ENCODE measurements at regions not wholly inside any gene's neighbourhood (a gene's known extent, or its start where the extent isn't known, plus 50 kb on each side); places are given as distances from the start of the nearest gene placed in this dataset.

DNA sequence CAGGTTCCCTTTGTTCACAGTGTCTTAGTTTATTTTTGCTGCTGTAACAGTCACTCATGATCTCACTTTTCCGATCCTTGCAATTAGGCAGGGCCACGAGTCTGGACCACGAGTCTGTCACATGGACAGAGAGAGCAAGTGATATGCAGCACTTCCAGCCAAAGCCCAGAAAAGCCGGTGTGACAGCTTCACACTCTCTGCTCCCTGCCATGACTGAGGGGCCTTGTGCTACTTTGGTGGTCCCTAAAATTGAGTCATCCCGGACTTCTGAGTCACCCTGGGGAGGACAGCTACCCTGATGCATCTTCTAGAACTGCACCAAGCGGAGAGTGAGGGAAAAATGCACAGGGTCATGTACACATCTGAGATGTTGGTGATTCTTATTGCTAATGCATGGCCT, 179.6 kb downstream of the EFNB2 start:
- peaks cover 0 to 4% (median 3%) of the 10 kb centered on the region in 3 donors for H3K27me3 Mint-ChIP-seq (ENCODE audit: low read depth in 3 of 3)
- DNase-seq: no peak
- H3K4me1 Mint-ChIP-seq: no peaks in the 10 kb centered on the region
- H3K27ac Mint-ChIP-seq: no peak overlapping the region
- H3K9me3 Mint-ChIP-seq: peaks cover 0 to 5% (median under 1%) of the 10 kb centered on the region in 6 donors
- H3K36me3 Mint-ChIP-seq: no peaks in the 10 kb centered on the region
- H3K4me3 Mint-ChIP-seq: no peak overlapping the region

DNA sequence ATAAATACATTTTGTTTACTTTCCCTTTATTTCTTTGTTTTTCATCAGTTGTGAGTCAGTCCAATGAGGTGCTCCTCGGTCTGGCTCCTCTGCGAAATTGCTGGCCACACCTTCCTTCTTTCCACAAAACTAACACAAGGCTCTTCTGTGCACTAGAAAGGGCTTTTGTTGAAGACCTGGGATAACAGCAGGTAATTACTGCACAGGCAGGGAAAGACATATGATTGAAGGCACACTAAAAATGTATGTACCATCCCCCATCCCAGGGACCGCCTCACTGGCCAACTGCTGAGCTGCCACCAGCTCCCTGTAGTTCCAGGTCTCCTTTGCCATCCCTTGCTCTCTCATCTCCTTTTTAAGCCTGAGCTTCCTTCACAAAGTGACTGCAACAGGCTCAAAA, 180.5 kb downstream of the EFNB2 start:
- H3K27ac Mint-ChIP-seq: no peak overlapping the region
- no peaks in the 10 kb centered on the region for H3K36me3 Mint-ChIP-seq
- H3K27me3 Mint-ChIP-seq (ENCODE audit: low read depth in 3 of 3): peaks cover 0 to 4% (median 1%) of the 10 kb centered on the region in 3 donors
- no peak for DNase-seq
- no peaks in the 10 kb centered on the region for H3K4me1 Mint-ChIP-seq
- peaks cover 0 to 6% (median under 1%) of the 10 kb centered on the region in 6 donors for H3K9me3 Mint-ChIP-seq
- H3K4me3 Mint-ChIP-seq: no peak overlapping the region

DNA sequence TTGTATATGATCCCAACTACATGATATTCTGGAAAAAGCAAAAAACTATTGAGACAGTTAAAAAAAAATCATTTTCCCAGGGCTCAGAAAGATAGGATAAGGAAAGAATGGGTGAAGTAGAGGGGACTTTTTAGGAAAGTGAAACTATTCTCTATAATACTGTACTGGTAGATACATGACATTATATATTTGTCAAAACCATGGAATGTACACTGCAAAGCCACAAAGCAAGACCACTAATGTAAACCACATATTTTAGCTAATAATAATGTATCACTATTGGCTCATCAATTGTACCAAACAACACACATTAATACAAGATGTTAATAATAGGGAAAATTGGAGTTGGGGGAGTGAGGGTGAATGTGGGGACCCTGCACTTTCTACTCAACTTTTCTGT, 182.6 kb downstream of the EFNB2 start:
- Mint-ChIP-seq H3K9me3 (peaks cover 0 to 9% (median 0%) of the 10 kb centered on the region in 6 donors), H3K27ac (no peak overlapping the region), H3K4me1 (no peaks in the 10 kb centered on the region), H3K27me3 (ENCODE audit: low read depth in 3 of 3) (peaks cover 0 to 9% (median 3%) of the 10 kb centered on the region in 3 donors), H3K4me3 (no peak overlapping the region), H3K36me3 (no peaks in the 10 kb centered on the region)
- DNase-seq: no peak

DNA sequence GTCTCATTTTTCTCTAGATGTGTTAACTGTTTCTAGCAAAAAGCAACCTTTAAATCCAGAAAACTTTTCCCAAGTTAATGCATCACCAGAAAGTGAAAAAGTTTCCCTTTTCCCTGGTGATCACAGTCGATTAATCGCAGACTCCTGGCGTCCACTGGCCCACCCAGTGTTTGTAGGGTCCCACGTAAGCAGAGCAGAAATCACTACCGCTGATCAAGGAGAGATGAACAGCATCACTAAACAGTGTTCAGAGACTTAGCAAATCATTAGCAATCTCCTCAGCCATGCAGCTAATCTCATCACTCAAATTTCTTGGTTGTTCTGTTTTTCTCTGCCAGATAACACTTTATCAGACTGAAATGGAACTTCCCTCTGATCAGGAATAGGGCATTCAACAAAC, 184.2 kb downstream of the EFNB2 start:
- H3K4me1 Mint-ChIP-seq: no peaks in the 10 kb centered on the region
- no peak for DNase-seq
- no peak overlapping the region for H3K4me3 Mint-ChIP-seq
- no peaks in the 10 kb centered on the region for H3K36me3 Mint-ChIP-seq
- H3K9me3 Mint-ChIP-seq: peaks cover 0 to 9% (median 0%) of the 10 kb centered on the region in 6 donors
- no peak overlapping the region for H3K27ac Mint-ChIP-seq
- peaks cover 5 to 9% (median 5%) of the 10 kb centered on the region in 3 donors for H3K27me3 Mint-ChIP-seq (ENCODE audit: low read depth in 3 of 3)

DNA sequence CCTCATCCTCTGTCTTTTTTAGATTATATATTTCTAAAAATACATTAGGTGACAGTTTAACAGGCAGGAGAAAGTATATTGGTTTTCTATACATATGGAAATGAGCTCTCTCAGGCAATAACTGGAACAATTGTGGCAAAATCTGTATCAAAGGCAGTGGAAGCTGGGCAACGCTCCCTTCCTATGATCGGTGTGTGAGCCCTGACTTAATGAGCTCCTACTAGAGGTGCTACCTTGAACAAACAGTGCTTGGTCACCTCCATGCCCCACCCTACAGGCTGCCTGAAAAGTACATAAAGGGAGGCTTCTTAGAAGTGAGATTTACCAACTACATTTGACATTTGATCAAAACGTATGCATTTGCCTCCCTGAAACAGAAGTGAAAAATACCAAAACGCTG, 185.3 kb downstream of the EFNB2 start:
- H3K9me3 Mint-ChIP-seq: peaks cover 0 to 9% (median 0%) of the 10 kb centered on the region in 6 donors
- H3K4me1 Mint-ChIP-seq: no peaks in the 10 kb centered on the region
- peaks cover 5 to 9% (median 5%) of the 10 kb centered on the region in 3 donors for H3K27me3 Mint-ChIP-seq (ENCODE audit: low read depth in 3 of 3)
- DNase-seq: no peak
- H3K36me3 Mint-ChIP-seq: no peaks in the 10 kb centered on the region
- H3K4me3 Mint-ChIP-seq: no peak overlapping the region
- H3K27ac Mint-ChIP-seq: no peak overlapping the region

DNA sequence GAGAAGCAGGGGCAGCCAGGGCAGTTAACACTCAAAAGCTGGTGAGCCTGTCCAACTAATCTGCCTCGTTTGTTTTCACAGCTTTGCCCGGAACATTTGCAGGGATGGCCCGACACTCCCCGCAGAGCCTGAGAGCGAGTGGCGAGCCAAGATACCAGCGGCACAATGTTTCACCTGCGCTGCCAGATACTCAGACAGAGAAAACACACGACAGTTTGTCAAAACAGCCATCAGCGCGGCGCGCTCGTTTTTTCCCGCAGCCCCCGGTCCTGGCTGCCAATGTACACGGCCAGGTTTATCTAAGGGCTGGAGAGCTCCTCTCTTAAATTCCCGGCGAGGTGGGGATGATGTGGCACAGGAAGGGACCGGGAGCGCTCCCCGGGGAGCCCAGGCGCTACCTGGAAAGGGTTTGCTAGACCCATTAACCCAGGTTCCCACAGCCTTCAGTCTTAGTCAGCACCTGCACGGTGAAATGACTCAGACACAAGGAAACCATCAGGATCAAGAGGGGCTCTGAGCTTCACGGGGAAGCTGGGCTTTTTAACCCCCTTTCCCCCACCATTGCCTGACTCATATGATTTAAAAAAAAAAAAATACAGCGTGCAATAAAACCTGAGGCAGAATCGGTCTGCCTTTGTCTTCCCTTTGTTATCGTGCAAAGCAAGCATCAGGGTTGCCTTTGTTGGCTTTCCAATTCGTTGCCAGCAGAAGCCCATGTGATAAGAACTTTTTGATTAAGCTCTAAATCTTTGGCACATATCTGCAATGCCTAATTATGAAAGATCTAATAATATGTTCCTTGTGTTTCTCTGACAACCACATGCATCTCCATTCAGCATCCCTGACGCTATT, 186.2 kb downstream of the EFNB2 start:
- H3K36me3 Mint-ChIP-seq: no peaks in the 10 kb centered on the region
- peaks cover 5 to 9% (median 5%) of the 10 kb centered on the region in 3 donors for H3K27me3 Mint-ChIP-seq (ENCODE audit: low read depth in 3 of 3)
- H3K9me3 Mint-ChIP-seq: peaks cover 0 to 9% (median 0%) of the 10 kb centered on the region in 6 donors
- no peak overlapping the region for H3K27ac Mint-ChIP-seq
- H3K4me1 Mint-ChIP-seq: no peaks in the 10 kb centered on the region
- DNase-seq: no peak
- no peak overlapping the region for H3K4me3 Mint-ChIP-seq

DNA sequence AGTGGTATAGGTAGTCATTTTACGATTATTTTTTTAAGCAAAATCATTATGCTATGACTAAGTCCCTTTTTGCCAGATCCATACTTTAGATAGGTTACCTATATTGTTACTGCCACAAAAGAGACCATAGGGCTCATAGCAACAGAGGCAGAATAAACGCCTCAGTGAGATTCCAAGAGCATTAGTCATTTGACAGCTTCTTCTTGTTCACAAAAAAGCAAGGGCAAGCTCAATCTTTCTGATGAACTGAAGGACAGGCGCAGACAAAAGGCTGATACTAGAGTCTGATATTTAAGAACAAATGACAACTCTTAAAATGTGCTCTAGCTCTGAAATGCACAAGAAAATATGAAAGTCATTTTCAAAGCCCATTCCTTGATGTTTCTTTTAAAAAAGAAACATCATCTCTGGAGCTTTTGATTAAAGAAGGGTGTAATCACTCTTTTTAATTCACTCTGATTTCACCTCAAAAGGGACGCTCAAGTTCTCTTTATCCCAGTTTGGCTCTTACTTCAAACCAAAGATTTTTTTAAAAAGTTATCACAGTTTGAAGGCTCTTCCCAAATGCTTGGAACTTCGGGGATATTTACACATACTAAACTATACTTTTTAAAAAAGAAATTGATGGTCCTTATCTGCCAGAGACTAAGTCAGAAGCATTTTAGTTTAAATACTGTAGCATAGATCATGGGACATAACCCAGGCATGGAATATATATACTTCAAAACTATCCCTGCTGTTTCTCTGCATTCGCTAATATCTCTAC, 187.2 kb downstream of the EFNB2 start:
- H3K9me3 Mint-ChIP-seq: peaks cover 0 to 9% (median 0%) of the 10 kb centered on the region in 6 donors
- DNase-seq: no peak
- H3K36me3 Mint-ChIP-seq: no peaks in the 10 kb centered on the region
- peaks cover 5 to 9% (median 5%) of the 10 kb centered on the region in 3 donors for H3K27me3 Mint-ChIP-seq (ENCODE audit: low read depth in 3 of 3)
- H3K4me3 Mint-ChIP-seq: no peak overlapping the region
- H3K27ac Mint-ChIP-seq: no peak overlapping the region
- H3K4me1 Mint-ChIP-seq: no peaks in the 10 kb centered on the region

DNA sequence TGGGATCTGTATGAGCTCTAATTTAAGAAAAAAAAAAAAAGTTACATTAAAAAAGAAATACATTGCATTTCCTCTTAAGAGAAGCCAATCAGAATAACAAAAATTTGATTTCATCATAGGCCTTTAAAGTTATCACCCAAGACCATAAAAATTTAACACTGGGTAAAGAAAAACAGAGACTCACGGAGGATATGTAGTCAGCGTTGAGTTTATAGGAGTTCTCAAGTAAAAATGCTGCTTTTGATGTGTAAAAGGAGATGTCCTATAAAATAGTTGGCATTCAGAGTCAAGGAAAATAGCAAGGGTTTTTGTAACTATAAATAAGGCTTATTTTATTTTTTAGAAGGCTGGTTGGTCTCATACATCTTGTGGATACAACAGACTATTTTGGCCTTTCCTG, 191.1 kb downstream of the EFNB2 start:
- no peak for DNase-seq
- peaks cover 0 to 4% (median 0%) of the 10 kb centered on the region in 3 donors for H3K36me3 Mint-ChIP-seq
- peaks cover 5 to 9% (median 8%) of the 10 kb centered on the region in 3 donors for H3K27me3 Mint-ChIP-seq (ENCODE audit: low read depth in 3 of 3)
- H3K27ac Mint-ChIP-seq: no peak overlapping the region
- peaks cover 2 to 17% (median 12%) of the 10 kb centered on the region in 6 donors for H3K9me3 Mint-ChIP-seq
- no peaks in the 10 kb centered on the region for H3K4me1 Mint-ChIP-seq
- H3K4me3 Mint-ChIP-seq: no peak overlapping the region

DNA sequence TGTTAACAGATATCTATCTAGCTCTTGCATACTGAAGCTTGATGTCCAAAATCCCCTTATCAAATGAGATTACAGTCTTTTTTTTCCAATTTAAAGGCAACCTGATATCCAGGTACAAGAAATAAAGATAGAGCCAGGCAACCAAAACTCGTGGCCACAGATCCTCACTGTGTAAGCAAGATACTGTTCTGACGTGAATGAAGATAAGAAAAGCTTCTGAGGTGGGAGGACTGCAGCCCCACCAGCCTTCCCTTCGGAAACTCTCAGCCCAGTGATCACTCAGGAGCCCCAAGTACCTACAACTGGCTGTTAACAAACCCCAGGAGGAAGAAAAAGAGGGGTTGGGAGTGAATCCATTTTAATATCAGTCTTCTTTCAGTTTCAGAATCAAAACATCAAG, 191.6 kb downstream of the EFNB2 start:
- peaks cover 5 to 7% (median 7%) of the 10 kb centered on the region in 3 donors for H3K27me3 Mint-ChIP-seq (ENCODE audit: low read depth in 3 of 3)
- DNase-seq: no peak
- no peak overlapping the region for H3K27ac Mint-ChIP-seq
- no peak overlapping the region for H3K4me3 Mint-ChIP-seq
- H3K9me3 Mint-ChIP-seq: peaks cover 2 to 21% (median 14%) of the 10 kb centered on the region in 6 donors
- H3K4me1 Mint-ChIP-seq: no peaks in the 10 kb centered on the region
- peaks cover 0 to 4% (median 0%) of the 10 kb centered on the region in 3 donors for H3K36me3 Mint-ChIP-seq

DNA sequence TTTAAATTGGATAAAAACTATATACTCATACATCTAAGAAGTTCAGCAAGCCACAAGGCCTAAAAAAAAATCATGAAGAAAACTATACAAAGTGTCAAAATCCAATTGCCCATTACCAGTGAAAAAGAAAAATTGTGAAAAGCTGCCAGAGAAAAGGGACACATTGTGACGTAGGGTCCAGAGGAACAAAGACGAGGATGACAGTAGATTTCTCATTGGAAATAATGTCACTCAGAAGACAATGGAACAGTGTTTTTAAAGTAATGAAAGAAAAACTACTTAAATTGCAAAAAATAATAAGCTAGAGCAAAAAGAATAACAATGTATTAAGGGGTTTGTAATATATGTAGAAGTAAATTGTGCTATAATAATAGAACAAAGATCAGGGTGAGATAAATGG, 195.2 kb downstream of the EFNB2 start:
- Mint-ChIP-seq H3K4me3 (no peak overlapping the region), H3K27ac (no peak overlapping the region), H3K36me3 (peaks cover 0 to 4% (median 0%) of the 10 kb centered on the region in 3 donors), H3K9me3 (peaks cover 7 to 35% (median 19%) of the 10 kb centered on the region in 6 donors), H3K4me1 (no peaks in the 10 kb centered on the region), H3K27me3 (ENCODE audit: low read depth in 3 of 3) (peaks cover 0 to 4% (median 0%) of the 10 kb centered on the region in 3 donors)
- no peak for DNase-seq

DNA sequence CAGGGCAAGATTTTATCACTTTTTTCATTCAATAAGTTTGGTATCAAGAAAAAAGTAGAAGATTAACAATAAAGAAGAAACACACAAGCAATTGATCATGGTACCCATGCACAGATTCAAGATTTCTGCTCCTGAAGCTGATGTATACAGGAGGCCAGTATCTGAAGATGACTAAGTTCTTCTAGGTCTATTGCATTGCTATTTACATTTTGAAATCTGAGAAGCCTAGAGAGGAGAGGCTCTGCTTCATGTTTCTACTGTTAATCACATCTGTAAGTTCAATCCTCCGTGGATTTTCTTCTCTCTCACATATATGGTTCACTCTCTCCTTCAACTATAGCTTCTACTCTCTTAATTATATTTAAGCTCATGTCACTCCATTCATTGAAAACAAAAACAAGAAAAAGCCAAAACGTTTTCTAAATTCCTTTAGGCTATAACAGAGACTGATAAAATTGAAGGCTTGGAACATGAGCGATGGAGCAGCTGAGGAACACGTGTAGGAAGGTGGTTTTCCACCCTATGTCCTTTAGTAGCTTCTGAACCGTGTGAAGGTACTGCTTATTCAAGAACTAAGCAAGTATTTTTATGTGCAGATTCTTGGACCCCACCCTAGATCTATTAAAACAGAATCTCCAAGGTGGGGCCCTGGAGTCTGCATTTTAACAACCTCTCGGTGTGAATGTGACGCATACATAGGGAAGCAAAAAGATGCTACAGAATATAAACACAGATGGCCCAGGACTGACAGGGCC, 198.2 kb downstream of the EFNB2 start:
- peaks cover 0 to 4% (median 3%) of the 10 kb centered on the region in 3 donors for H3K27me3 Mint-ChIP-seq (ENCODE audit: low read depth in 3 of 3)
- no peaks in the 10 kb centered on the region for H3K4me1 Mint-ChIP-seq
- peaks cover 0 to 4% (median 0%) of the 10 kb centered on the region in 3 donors for H3K36me3 Mint-ChIP-seq
- DNase-seq: no peak
- H3K9me3 Mint-ChIP-seq: peaks cover 7 to 35% (median 18%) of the 10 kb centered on the region in 6 donors
- no peak overlapping the region for H3K4me3 Mint-ChIP-seq
- no peak overlapping the region for H3K27ac Mint-ChIP-seq

DNA sequence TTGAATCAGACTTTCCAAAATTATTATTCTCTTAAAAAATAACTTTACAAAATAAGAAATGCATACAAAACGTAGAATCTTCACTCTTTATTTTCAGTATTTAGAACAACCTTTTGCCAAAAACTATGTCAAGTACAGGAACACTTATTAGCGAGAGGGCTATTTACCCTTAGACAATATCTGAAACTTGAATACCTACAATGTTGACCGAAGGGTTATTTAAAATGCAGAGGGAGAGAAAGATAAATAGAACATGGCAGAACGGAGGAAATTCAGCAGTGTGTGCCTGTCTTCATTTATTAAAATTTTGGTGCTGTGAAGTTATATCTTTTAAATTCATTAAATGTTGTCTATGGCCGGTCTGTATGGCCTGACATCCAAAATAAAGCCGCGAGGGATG, 198.8 kb downstream of the EFNB2 start:
- peaks cover 0 to 1% (median 0%) of the 10 kb centered on the region in 3 donors for H3K36me3 Mint-ChIP-seq
- DNase-seq: no peak
- H3K9me3 Mint-ChIP-seq: peaks cover 7 to 35% (median 17%) of the 10 kb centered on the region in 6 donors
- no peaks in the 10 kb centered on the region for H3K4me1 Mint-ChIP-seq
- no peak overlapping the region for H3K4me3 Mint-ChIP-seq
- H3K27ac Mint-ChIP-seq: no peak overlapping the region
- peaks cover 0 to 3% (median 2%) of the 10 kb centered on the region in 3 donors for H3K27me3 Mint-ChIP-seq (ENCODE audit: low read depth in 3 of 3)

DNA sequence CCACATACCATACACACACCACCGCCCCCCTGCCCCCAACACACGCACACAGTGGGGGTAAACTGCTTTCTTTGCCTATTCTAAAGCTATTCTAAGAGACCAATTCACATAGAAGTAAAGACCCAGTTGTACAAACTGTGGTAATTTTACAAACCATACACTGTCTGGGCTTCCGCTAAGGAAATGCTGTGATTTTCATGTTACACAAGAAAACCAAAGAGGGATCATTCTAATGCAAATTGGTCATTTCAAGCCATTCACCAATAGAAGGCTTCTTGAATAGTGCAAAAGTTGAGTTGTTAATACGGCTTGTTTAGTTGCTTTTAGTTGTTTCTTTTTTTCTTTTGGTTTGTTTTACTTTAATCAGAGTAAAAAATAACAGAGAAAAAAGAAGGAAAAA, 202.8 kb downstream of the EFNB2 start:
- peaks cover 0 to 12% (median 0%) of the 10 kb centered on the region in 6 donors for H3K9me3 Mint-ChIP-seq
- H3K4me3 Mint-ChIP-seq: no peak overlapping the region
- DNase-seq: no peak
- H3K36me3 Mint-ChIP-seq: no peaks in the 10 kb centered on the region
- peaks cover 0 to 3% (median 3%) of the 10 kb centered on the region in 3 donors for H3K27me3 Mint-ChIP-seq (ENCODE audit: low read depth in 3 of 3)
- no peaks in the 10 kb centered on the region for H3K4me1 Mint-ChIP-seq
- no peak overlapping the region for H3K27ac Mint-ChIP-seq
